ENCODE measurements at regions not wholly inside any gene's neighbourhood (a gene's known extent, or its start where the extent isn't known, plus 50 kb on each side); places are given as distances from the start of the nearest gene placed in this dataset.

DNA sequence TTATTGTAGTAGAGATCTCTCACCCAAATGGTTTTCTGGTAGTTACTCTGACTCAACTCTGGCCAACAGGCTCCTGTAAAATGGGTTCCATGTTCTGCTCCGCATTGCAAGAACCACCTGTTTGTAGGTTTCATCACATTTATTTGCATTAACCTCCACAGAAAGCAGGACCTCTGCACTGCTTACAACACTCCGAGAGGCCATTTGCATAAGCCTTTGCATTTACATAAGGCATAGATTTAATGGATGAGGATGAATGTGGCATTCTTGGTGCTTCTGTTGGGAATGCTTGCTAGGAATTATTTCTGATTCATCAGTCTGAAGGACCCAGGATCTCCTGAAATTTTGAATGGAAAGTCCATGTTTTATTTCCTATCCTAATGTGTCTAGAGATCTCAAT lies 320.1 kb downstream of the ZNF621 start:
- H3K4me3 ChIP-seq, result no peak overlapping the region
- no peak for TF ChIP-seq POLR2A (IDR thresholded peaks at IDR 0.05)
- TF ChIP-seq CTCF (IDR thresholded peaks at IDR 0.05), result no peak
- DNase-seq, result no peak

DNA sequence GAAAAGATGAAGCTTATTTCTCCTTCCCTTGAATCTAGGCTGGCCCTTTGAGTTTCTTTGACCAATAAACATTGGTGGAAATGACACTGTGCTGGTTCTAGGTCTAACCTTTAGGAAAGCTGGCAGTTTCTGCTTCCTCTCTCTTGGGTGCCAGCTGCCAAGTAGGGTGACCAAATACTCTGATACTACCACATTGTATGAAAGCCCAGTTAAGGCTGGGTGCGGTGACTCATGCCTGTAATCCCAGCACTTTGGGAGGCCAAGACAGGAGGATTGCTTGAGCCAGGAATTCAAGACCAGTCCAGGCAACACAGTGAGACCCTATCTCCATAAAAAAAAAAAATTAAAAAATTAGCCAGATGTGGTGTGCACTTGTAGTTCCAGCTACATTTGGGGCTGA lies 320.7 kb downstream of the ZNF621 start:
- H3K36me3 ChIP-seq, result no peaks in the 10 kb centered on the region
- H3K9me3 ChIP-seq, result no peaks in the 10 kb centered on the region
- no peak overlapping the region for H3K4me3 ChIP-seq
- H3K27ac ChIP-seq, result no peak overlapping the region
- H3K4me1 ChIP-seq, result no peaks in the 10 kb centered on the region
- TF ChIP-seq POLR2A (IDR thresholded peaks at IDR 0.05) (no peak), CTCF (IDR thresholded peaks at IDR 0.05) (no peak)
- no peaks in the 10 kb centered on the region for H3K27me3 ChIP-seq
- DNase-seq, result no peak

More for the DNA sequence above, 320.1 kb downstream of the ZNF621 start:
- Histone ChIP-seq H3K4me1 (no peaks in the 10 kb centered on the region), H3K9me3 (no peaks in the 10 kb centered on the region), H3K36me3 (no peaks in the 10 kb centered on the region), H3K27me3 (no peaks in the 10 kb centered on the region), H3K27ac (no peak overlapping the region)

GRCh38 chr3:40845916-40846315 lies 321.2 kb downstream of the ZNF621 start:
- Histone ChIP-seq H3K4me3 (no peak overlapping the region), H3K36me3 (no peaks in the 10 kb centered on the region), H3K27me3 (no peaks in the 10 kb centered on the region), H3K4me1 (no peaks in the 10 kb centered on the region), H3K27ac (no peak overlapping the region), H3K9me3 (no peaks in the 10 kb centered on the region)
- TF ChIP-seq CTCF (IDR thresholded peaks at IDR 0.05) (no peak), POLR2A (IDR thresholded peaks at IDR 0.05) (no peak)
- DNase-seq, result no peak

GRCh38 chr3:40846451-40846850 lies 321.7 kb downstream of the ZNF621 start:
- TF ChIP-seq POLR2A (IDR thresholded peaks at IDR 0.05), result no peak
- Histone ChIP-seq H3K9me3 (no peaks in the 10 kb centered on the region), H3K27me3 (no peaks in the 10 kb centered on the region), H3K36me3 (no peaks in the 10 kb centered on the region), H3K27ac (no peak overlapping the region), H3K4me1 (no peaks in the 10 kb centered on the region), H3K4me3 (no peak overlapping the region)
- no peak for DNase-seq

- no peak for DNase-seq
- Histone ChIP-seq H3K27me3 (no peaks in the 10 kb centered on the region), H3K4me1 (no peaks in the 10 kb centered on the region), H3K36me3 (no peaks in the 10 kb centered on the region), H3K9me3 (no peaks in the 10 kb centered on the region), H3K27ac (no peak overlapping the region), H3K4me3 (no peak overlapping the region)
- no peak for TF ChIP-seq POLR2A (IDR thresholded peaks at IDR 0.05)
- TF ChIP-seq CTCF (IDR thresholded peaks at IDR 0.05), result peak in 3 of 6 experiments; percentile 9 to 14 (median 12)
These were observed 322.8 kb downstream of the ZNF621 start for GRCh38 chr3:40847551-40847992.

GRCh38 chr3:40848421-40848820 lies 323.7 kb downstream of the ZNF621 start:
- no peak for DNase-seq

More at GRCh38 chr3:40848421-40848820, 323.7 kb downstream of the ZNF621 start:
- Histone ChIP-seq H3K9me3 (no peaks in the 10 kb centered on the region), H3K4me3 (no peak overlapping the region), H3K27me3 (no peaks in the 10 kb centered on the region), H3K36me3 (no peaks in the 10 kb centered on the region), H3K27ac (no peak overlapping the region), H3K4me1 (no peaks in the 10 kb centered on the region)
- TF ChIP-seq POLR2A (IDR thresholded peaks at IDR 0.05), result no peak
- no peak for TF ChIP-seq CTCF (IDR thresholded peaks at IDR 0.05)
